HG03196 (cell line): ENCODE measurements at regions not wholly inside any gene's neighbourhood (a gene's known extent, or its start where the extent isn't known, plus 50 kb on each side); places are given as distances from the start of the nearest gene placed in this dataset.
"Not testable (repeated sequence)": the region's sequence is repeated elsewhere in the genome, so short reads cannot be mapped to it uniquely, and the experiment has no call there.

Source experiments
- ATAC-seq: cut with Tn5 transposase; IDR thresholded peaks from one replicate; pipeline ENCODE4 v1.9.1; 2021; ENCODE audit not compliant: unreplicated experiment

GRCh38 chr13:81927347-81927746, 1586.4 kb upstream of the SPRY2 start:
- no peak for ATAC-seq

GRCh38 chr13:81917810-81918209, 1576.9 kb upstream of the SPRY2 start:
- ATAC-seq = no peak

- ATAC-seq = no peak
These were observed 1575.5 kb upstream of the SPRY2 start for GRCh38 chr13:81916461-81916860.

GRCh38 chr13:81907787-81908372, 1567.0 kb upstream of the SPRY2 start:
- no peak for ATAC-seq

GRCh38 chr13:81888855-81889254, 1547.9 kb upstream of the SPRY2 start:
- no peak for ATAC-seq

- no peak for ATAC-seq
These were observed 1534.0 kb upstream of the SPRY2 start for GRCh38 chr13:81874681-81875661.

GRCh38 chr13:81874253-81874652, 1533.3 kb upstream of the SPRY2 start:
- no peak for ATAC-seq

- ATAC-seq = no peak
These were observed 1531.7 kb upstream of the SPRY2 start for GRCh38 chr13:81872581-81872980.

GRCh38 chr13:81871751-81872325, 1530.9 kb upstream of the SPRY2 start:
- ATAC-seq = not testable (repeated sequence)

GRCh38 chr13:81848291-81848690, 1507.4 kb upstream of the SPRY2 start:
- ATAC-seq = no peak

- ATAC-seq = no peak
These were observed 1505.8 kb upstream of the SPRY2 start for GRCh38 chr13:81846771-81847170.

- no peak for ATAC-seq
These were observed 1480.3 kb upstream of the SPRY2 start for GRCh38 chr13:81821259-81821658.

GRCh38 chr13:81800433-81800832, 1459.5 kb upstream of the SPRY2 start:
- ATAC-seq = no peak

GRCh38 chr13:81795710-81796109, 1454.8 kb upstream of the SPRY2 start:
- ATAC-seq = no peak

- no peak for ATAC-seq
These were observed 1450.7 kb upstream of the SPRY2 start for GRCh38 chr13:81791641-81792040.

- no peak for ATAC-seq
These were observed 1440.5 kb upstream of the SPRY2 start for GRCh38 chr13:81781471-81781870.

- no peak for ATAC-seq
These were observed 1439.0 kb upstream of the SPRY2 start for GRCh38 chr13:81779876-81780275.

- ATAC-seq = no peak
These were observed 1437.4 kb upstream of the SPRY2 start for GRCh38 chr13:81778350-81778749.

- no peak for ATAC-seq
These were observed 1432.3 kb upstream of the SPRY2 start for GRCh38 chr13:81773263-81773662.

GRCh38 chr13:81771951-81772350, 1431.0 kb upstream of the SPRY2 start:
- no peak for ATAC-seq

GRCh38 chr13:81770868-81771505, 1430.1 kb upstream of the SPRY2 start:
- no peak for ATAC-seq
